ENCODE measurements at regions not wholly inside any gene's neighbourhood (a gene's known extent, or its start where the extent isn't known, plus 50 kb on each side); places are given as distances from the start of the nearest gene placed in this dataset.

- no peak for DNase-seq (ENCODE audit: low read depth in 3 of 3)
These were observed 303.0 kb upstream of the LMCD1 start for GRCh38 chr3:8198605-8199004.

- DNase-seq (ENCODE audit: low read depth in 3 of 3), result no peak
These were observed 300.6 kb upstream of the LMCD1 start for GRCh38 chr3:8200996-8201395.

GRCh38 chr3:8201886-8202285, 299.7 kb upstream of the LMCD1 start:
- DNase-seq (ENCODE audit: low read depth in 3 of 3), result no peak

- no peak for DNase-seq (ENCODE audit: low read depth in 3 of 3)
These were observed 297.3 kb upstream of the LMCD1 start for GRCh38 chr3:8204331-8204730.

- no peak for DNase-seq (ENCODE audit: low read depth in 3 of 3)
These were observed 296.6 kb upstream of the LMCD1 start for GRCh38 chr3:8204853-8205650.

- DNase-seq (ENCODE audit: low read depth in 3 of 3), result no peak
These were observed 295.7 kb upstream of the LMCD1 start for GRCh38 chr3:8205881-8206280.

DNA sequence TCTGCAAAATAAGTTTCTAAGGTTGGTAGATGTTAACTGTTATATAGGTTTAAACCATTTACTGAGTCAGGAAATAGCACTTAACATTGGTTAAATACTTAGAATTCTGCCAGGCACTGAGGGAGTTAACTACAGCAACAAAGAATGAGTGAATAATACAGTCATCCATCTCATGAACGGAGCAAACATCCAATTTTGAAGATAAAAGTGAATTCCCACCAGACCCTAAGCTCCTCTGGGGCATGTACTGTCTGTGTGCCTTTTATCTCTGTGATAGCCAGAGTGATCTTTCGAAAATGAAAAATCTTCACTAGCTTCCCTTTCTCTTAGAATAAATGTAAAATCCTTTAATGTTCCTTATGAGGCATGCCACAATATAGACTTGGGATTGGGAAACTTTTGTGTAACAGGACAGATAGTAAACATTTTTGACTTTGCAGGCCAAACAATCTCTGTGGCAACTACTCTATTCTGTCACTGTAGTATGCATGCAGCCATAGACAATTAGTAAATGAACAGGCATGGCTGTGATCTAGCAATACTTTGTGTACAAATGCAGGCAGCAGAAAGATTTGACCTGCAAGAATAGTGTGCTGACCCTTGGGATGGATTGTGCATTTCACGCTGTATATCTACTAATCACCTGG, 294.5 kb upstream of the LMCD1 start:
- DNase-seq (ENCODE audit: low read depth in 3 of 3), result no peak

DNA sequence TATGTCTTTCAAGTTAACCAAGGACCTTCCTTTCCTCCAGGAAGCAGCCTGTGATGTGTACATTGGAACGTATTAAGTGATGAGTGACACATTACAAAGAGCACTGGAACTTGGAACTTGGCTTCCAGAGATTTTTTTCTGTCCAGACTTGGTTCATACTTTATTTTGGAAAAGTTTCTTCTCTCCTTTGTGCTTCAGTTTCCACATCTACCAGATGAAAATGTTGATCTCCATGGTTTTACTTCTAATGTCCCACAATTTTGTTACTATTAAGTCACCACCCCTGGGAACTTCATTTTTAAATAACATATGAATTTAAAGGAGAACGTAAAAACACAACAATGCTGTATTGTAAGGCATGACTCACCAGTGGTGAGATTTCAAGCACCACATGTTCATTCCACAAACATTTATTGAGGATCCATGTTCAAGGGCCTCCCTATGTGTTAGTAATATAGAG, 290.7 kb upstream of the LMCD1 start:
- DNase-seq (ENCODE audit: low read depth in 3 of 3), result no peak

GRCh38 chr3:8212794-8213193, 288.8 kb upstream of the LMCD1 start:
- no peak for DNase-seq (ENCODE audit: low read depth in 3 of 3)

DNA sequence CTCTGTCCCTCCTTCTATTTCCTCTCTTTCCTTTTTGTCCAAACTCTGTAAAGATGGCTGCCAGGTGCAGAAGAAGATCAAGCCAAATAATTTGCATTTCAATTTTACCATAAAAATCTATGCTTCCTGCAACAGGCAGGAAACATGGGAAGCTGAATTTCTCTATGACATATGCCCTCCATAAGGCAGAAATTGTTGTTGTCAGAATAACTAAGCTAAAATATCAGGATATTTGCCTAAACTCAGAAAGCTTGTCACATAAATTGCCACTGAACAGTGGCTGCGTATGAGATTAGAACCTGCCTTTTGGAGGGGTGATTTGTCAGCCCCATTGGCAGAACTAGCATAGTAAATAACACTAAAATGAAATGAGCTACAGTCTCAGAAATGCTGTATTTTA, 288.3 kb upstream of the LMCD1 start:
- no peak for DNase-seq (ENCODE audit: low read depth in 3 of 3)

GRCh38 chr3:8215821-8216220, 285.8 kb upstream of the LMCD1 start:
- DNase-seq (ENCODE audit: low read depth in 3 of 3), result no peak

GRCh38 chr3:8218353-8218940, 283.2 kb upstream of the LMCD1 start:
- DNase-seq (ENCODE audit: low read depth in 3 of 3), result no peak

DNA sequence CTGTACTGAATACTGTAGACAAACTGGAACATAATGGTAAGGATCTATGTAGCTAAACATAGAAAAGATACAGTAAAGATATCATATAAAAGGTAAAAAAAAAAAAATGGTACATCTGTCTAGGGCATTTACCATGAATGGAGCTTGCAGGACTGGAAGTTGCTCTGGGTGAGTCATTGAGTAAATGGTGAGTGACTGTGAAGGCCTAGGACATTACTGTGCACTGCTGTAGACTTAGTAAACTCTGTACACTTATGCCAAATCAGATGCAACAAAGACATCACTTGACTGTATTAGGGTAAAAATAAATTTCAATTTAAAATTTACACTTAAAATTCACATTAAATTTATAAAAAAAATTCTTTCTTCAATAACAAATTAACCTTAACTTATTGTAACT, 281.3 kb upstream of the LMCD1 start:
- no peak for DNase-seq (ENCODE audit: low read depth in 3 of 3)

GRCh38 chr3:8223766-8224165, 277.9 kb upstream of the LMCD1 start:
- DNase-seq (ENCODE audit: low read depth in 3 of 3), result no peak

GRCh38 chr3:8224941-8225340, 276.7 kb upstream of the LMCD1 start:
- no peak for DNase-seq (ENCODE audit: low read depth in 3 of 3)

GRCh38 chr3:8233938-8234337, 267.7 kb upstream of the LMCD1 start:
- DNase-seq (ENCODE audit: low read depth in 3 of 3), result no peak

DNA sequence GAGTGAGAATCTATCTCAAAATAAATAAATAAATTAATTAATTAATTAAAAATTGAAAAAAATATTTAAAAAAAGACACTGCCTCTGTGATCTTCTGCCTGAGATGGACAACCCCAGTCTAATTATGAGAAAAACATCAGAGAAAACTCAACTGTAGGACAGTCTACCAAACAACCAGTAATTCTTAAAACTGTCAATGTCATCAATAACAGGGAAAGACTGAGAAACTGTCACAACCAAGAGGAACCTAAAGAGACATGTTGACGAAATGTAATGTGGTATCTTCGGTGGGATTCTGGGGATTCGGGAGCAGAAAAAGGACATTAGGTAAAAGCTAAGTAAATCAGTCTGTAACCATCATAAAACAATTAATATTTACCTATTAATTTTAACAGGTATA, 265.4 kb upstream of the LMCD1 start:
- no peak for DNase-seq (ENCODE audit: low read depth in 3 of 3)

DNA sequence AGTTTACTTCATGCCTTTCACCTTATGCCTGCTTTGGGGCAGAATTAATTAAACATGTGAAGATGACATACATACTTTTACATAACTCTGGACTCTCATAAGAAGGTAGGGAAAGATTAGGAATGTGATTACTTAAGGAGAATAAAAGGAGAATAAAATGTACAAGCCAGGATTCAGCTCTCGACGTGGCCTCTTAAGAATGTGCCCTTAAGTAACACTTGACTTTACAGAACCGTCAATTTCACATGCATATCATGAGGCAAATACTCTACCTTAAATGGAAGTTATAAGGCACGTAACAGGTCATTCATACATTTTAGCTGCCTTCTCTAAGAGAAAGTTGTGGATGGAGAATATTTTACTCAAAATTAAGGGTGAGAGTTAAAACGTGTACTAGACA, 263.7 kb upstream of the LMCD1 start:
- no peak for DNase-seq (ENCODE audit: low read depth in 3 of 3)

DNA sequence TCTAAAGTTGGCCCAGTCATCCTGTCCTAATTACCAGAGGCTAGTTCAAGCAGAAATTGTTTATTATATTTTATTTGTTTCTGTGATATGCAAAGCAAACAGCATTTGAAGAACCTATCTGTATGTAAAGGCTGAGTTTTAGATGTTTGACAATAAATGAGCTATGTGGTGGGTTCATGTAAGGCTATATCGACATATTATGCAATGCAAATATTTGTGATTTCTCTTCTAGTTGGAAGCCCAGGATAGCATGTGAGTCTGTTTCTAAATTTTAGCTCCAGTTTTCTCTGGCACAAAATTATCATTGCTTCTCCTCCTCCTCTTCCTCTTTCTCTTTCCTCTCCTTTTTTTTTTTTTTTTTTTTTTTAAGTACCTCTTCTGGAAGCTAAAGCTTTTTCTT, 263.2 kb upstream of the LMCD1 start:
- no peak for DNase-seq (ENCODE audit: low read depth in 3 of 3)

GRCh38 chr3:8239095-8239494, 262.5 kb upstream of the LMCD1 start:
- no peak for DNase-seq (ENCODE audit: low read depth in 3 of 3)

DNA sequence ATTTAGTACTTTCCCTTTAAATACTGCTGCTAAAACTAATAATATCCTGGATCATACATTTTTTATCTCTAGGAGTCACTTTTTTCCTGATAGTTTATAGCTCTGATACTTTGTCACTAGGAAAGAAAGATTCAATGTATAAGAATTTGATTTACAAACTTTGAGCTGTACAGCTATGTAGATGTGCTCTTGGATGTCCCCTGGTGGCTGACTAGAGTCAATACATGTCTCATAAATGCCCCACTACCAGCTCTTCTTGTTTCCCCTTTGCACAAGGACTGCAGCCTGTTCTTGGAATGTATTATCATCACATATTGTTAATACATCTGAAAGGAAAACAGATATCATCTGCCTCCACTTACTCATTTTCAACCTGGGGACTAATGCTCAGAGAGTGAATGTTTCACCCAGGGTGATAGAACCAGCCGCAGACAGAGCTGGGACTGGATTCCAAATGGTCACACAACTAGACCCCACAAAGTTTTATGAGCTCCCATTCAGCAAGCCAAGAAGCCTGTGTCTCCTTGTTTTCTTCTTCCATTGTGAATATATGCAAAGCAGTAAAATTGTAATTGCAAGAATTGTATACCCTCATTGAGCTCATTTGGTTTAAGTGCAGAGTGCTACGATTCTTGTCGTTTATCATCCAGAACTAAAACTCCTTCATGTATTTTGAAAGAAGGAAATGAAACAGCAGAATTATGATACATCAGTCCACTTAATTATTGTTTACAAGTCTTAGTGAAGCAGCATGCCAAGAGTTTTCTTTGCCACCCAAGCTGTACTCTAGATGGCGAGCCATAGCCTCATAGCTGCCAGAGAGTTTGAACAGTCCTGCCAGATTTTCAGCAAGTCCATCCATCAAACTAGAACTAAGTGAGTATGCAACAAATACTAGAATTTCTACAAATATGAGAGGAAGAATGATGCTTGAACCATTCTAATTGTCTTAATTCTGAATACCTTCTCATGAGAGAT, 261.6 kb upstream of the LMCD1 start:
- no peak for DNase-seq (ENCODE audit: low read depth in 3 of 3)

GRCh38 chr3:8246070-8246469, 255.6 kb upstream of the LMCD1 start:
- no peak for DNase-seq (ENCODE audit: low read depth in 3 of 3)
